ENCODE measurements at regions not wholly inside any gene's neighbourhood (a gene's known extent, or its start where the extent isn't known, plus 50 kb on each side); places are given as distances from the start of the nearest gene placed in this dataset.
"Not testable (repeated sequence)": the region's sequence is repeated elsewhere in the genome, so short reads cannot be mapped to it uniquely, and the experiment has no call there.

DNA sequence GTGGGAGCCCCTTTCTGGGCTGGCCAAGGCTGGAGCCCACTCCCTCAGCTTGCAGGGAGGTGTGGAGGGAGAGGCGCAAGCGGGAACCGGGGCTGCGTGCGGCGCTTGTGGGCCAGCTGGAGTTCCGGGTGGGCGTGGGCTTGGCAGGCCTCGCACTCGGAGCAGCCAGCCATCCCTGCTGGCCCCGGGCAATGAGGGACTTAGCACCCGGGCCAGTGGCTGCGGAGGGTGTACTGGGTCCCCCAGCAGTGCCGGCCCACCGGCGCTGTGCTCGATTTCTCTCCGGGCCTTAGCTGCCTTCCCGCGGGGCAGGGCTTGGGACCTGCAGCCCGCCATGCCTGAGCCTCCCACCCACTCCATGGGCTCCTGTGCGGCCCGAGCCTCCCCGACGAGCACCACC lies 207.7 kb downstream of the EBLN2 start:
- TF ChIP-seq, protein P1, sequence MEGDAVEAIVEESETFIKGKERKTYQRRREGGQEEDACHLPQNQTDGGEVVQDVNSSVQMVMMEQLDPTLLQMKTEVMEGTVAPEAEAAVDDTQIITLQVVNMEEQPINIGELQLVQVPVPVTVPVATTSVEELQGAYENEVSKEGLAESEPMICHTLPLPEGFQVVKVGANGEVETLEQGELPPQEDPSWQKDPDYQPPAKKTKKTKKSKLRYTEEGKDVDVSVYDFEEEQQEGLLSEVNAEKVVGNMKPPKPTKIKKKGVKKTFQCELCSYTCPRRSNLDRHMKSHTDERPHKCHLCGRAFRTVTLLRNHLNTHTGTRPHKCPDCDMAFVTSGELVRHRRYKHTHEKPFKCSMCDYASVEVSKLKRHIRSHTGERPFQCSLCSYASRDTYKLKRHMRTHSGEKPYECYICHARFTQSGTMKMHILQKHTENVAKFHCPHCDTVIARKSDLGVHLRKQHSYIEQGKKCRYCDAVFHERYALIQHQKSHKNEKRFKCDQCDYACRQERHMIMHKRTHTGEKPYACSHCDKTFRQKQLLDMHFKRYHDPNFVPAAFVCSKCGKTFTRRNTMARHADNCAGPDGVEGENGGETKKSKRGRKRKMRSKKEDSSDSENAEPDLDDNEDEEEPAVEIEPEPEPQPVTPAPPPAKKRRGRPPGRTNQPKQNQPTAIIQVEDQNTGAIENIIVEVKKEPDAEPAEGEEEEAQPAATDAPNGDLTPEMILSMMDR (IDR thresholded peaks at IDR 0.05): not testable (repeated sequence)
- TF ChIP-seq POLR2A (IDR thresholded peaks at IDR 0.05): not testable (repeated sequence)

Data from right lobe of liver (tissue), 4 donors.